LNCAP (cell line): ENCODE measurements at regions not wholly inside any gene's neighbourhood (a gene's known extent, or its start where the extent isn't known, plus 50 kb on each side); places are given as distances from the start of the nearest gene placed in this dataset.

Experiments used
- TF ChIP-seq, protein P1 (sequence below): fragments of 450-650 bp; IDR thresholded peaks from 2 replicates; pipeline ENCODE4 v1.5.1; 2017; ENCODE audit warnings: mild to moderate bottlenecking

DNA sequence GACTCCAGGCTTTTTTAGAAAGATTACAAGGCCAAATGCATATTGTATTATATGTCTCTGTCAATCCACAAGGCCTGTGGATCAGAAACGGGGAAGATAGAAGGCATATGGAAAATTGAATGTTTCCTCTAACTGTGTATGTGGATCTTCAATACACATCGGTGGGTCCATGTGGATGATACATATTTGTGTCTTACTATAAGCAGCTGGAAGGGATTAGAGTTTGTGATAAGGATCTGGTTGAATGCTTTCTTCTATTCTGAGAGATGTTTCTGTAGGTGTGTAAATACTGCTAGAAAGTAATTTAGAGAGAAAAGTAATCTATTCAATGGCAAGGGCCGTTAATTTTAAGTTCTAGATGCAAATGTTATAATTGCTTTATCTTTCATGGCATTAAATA lies 137.8 kb upstream of the AKR1E2 start:
- TF ChIP-seq, protein P1, sequence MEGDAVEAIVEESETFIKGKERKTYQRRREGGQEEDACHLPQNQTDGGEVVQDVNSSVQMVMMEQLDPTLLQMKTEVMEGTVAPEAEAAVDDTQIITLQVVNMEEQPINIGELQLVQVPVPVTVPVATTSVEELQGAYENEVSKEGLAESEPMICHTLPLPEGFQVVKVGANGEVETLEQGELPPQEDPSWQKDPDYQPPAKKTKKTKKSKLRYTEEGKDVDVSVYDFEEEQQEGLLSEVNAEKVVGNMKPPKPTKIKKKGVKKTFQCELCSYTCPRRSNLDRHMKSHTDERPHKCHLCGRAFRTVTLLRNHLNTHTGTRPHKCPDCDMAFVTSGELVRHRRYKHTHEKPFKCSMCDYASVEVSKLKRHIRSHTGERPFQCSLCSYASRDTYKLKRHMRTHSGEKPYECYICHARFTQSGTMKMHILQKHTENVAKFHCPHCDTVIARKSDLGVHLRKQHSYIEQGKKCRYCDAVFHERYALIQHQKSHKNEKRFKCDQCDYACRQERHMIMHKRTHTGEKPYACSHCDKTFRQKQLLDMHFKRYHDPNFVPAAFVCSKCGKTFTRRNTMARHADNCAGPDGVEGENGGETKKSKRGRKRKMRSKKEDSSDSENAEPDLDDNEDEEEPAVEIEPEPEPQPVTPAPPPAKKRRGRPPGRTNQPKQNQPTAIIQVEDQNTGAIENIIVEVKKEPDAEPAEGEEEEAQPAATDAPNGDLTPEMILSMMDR, result no peak

DNA sequence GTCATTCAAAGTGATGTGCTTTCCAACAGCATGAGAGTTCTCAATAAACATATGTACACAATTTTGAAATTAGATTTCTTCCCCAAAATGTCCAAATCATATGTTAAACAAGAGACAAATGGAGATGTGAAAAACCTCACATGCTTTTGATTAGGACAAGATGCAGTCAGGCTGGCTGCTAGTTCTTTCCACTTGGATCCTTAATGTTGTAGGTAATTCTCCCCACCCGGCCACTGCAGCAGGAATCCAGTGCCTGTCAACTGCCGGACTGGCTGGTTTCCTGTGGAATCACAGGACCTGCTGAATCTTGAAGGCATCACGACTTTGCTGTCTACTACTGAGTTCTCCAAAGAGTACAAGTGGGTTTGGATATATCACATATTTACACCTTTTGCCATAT lies 138.6 kb upstream of the AKR1E2 start:
- TF ChIP-seq, protein P1, result no peak

DNA sequence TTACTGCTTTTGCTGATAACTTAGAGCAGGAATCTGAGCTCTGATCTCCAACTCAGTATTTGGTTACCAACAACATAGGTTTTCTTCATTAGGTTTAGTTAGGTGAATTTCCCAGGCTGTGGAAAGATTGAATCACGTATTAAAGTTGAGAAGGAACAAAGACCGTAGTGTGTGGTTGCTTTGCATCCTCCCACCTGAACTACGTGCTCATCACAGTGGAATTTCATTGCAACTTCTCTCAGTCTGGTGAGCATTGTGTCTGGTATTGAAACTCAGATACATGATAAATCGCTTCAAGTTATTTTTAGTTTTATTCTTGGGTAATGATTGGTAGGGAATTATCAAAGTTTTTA lies 139.4 kb upstream of the AKR1E2 start:
- TF ChIP-seq, protein P1, result no peak

DNA sequence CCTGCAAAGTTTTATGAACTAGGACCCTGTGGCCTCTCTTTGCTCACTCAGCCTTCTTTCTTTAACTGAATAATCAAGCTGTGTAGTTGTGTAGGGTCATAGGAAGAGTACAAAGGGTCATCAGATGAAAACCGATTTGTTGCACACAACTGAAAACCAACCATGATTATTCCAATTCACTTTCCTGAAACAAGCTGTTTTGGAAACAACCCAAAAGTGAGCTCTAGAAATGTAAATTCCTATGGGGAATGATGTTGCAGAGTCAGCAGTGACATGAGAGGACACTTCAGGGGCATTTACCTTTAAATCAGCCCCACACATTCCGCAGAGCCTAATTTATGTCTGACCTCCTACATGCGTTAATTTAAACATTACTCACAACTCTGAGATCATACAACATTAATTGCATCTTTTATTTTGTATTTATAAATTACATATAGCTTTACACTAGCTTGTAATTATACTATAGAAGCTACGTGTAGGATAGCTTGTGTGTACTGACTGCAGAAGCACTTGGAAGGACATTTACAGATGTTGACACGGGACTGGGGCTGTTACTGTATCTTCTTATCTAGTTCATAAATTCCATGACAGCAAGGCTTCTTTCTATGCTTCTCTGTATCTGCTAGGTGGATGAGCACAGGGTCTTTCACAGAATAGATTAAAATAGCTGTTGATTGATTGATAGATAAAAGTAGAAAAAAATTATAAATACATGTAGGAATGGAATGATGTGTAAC lies 139.9 kb upstream of the AKR1E2 start:
- TF ChIP-seq, protein P1, result no peak

DNA sequence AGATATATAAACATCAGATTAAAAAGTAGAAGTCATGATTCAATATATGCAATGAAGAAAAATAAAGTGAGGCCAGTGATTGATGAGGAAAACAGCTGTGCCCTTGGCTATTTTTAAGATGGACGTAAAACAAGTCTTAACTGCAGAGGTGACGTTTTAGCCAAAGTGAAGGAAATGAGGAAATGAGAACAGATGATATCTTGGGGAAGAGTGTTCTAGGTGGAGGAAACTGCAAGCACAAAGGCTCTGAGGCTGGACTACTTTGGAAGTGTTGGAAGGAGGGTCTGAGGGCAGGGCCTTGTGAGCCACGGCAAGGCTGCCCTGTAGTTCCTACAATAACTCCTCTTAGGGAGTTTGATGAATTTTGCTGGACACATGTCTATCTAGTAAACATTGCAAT lies 140.5 kb upstream of the AKR1E2 start:
- TF ChIP-seq, protein P1, result no peak

DNA sequence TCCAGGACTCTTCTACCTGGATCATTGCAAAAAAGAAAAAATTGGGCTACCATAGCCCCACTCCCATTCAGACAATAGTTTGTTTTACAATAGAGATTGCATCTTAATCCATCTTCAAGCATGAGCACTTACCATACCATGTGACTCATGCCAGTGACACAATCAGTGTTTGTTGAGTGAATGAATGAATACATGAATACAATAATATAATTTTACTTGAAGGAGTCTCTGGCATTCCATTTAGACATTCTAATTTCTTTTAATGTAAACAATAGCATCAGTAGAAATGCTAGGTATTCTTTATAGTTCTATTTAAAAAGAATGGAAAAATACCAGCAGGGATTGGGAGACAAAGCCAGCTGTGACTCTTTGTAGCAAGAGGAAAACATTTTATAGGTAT lies 141.6 kb upstream of the AKR1E2 start:
- TF ChIP-seq, protein P1, result no peak

DNA sequence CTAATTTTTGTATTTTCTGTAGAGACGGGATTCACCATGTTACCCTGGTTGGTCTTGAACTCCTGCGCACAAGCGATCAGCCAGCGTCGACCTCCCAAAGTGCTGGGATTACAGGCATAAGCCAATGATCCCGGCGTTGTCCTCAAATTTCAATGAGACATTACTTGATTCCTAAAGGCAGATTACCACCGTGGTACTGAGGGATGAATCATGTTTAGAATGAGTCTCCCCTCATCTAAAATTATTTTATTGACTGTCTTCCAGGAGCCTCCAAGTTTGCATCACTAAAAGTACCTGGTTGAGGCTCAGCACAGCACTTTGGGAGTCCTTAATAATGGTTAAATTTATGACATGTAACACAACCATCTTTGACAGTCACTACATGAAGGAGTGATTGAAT lies 142.2 kb upstream of the AKR1E2 start:
- TF ChIP-seq, protein P1, result no peak

DNA sequence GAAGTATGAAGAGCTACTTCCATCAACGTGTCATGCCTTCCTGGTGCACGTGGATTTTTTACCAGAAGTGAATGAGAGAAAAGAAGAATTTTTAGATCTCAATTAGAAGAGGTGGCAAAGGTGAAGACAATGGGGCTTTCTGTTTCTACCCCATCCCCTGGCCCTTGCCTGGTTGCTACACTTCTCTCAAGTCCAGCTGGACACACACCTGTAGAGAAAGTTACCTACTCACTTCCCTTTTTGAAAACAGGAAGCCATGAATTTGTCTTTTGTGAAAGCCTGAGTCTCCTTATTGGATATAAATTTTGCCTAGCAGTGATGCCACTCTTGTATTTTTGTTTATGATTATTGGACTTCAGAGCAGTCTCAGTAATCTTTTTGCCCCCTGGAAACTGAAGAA lies 142.9 kb upstream of the AKR1E2 start:
- TF ChIP-seq, protein P1, result no peak
